Endodermal cell (in vitro differentiated cells): ENCODE measurements at regions not wholly inside any gene's neighbourhood (a gene's known extent, or its start where the extent isn't known, plus 50 kb on each side); places are given as distances from the start of the nearest gene placed in this dataset.

Source experiments
- DNase-seq: peaks from one replicate; pipeline ENCODE4 v3.0.0-alpha.2; 2017
- H3K27ac ChIP-seq: 2 replicates; pipeline ENCODE4 v1.5.1; 2013; ENCODE audit warnings: mild to moderate bottlenecking, low read depth, low read length, moderate library complexity
- H3K27me3 ChIP-seq: 2 replicates; pipeline ENCODE4 v1.6.1; 2013; ENCODE audit warnings: mild to moderate bottlenecking, low read length, moderate library complexity; ENCODE audit not compliant: insufficient read depth, control insufficient read depth, poor library complexity, severe bottlenecking
- H3K36me3 ChIP-seq: 2 replicates; pipeline ENCODE4 v1.7.0; 2013; ENCODE audit warnings: mild to moderate bottlenecking, low read length, moderate library complexity; ENCODE audit not compliant: control insufficient read depth, insufficient read depth
- H3K4me1 ChIP-seq: one replicate; pipeline ENCODE4 v1.7.0; 2013; ENCODE audit warnings: low read length; ENCODE audit not compliant: control insufficient read depth, insufficient read depth
- H3K4me3 ChIP-seq: 2 replicates; pipeline ENCODE4 v1.5.1; 2013; ENCODE audit warnings: mild to moderate bottlenecking, low read length, moderate library complexity
- H3K9ac ChIP-seq: 2 replicates; pipeline ENCODE4 v1.6.1; 2013; ENCODE audit warnings: mild to moderate bottlenecking, low read length, moderate library complexity; ENCODE audit not compliant: poor library complexity, severe bottlenecking; ENCODE audit errors: extremely low read depth
- H3K9me3 ChIP-seq: 2 replicates; pipeline ENCODE4 v1.6.1; 2013; ENCODE audit warnings: mild to moderate bottlenecking, low read length, moderate library complexity; ENCODE audit not compliant: control insufficient read depth
- H3K27ac Mint-ChIP-seq: 2 replicates; pipeline ENCODE4 v1.8.0; 2020; ENCODE audit warnings: mixed read lengths
- H3K27me3 Mint-ChIP-seq: 2 replicates; pipeline ENCODE4 v1.8.0; 2021; ENCODE audit warnings: mild to moderate bottlenecking, mixed read lengths; ENCODE audit not compliant: insufficient read depth
- H3K36me3 Mint-ChIP-seq: 2 replicates; pipeline ENCODE4 v1.8.0; 2020; ENCODE audit warnings: low read depth, mixed read lengths
- H3K4me1 Mint-ChIP-seq: 2 replicates; pipeline ENCODE4 v1.8.0; 2020; ENCODE audit warnings: mixed read lengths
- H3K4me3 Mint-ChIP-seq: 2 replicates; pipeline ENCODE4 v1.8.0; 2020; ENCODE audit warnings: mild to moderate bottlenecking, moderate library complexity, mixed read lengths
- H3K9me3 Mint-ChIP-seq: 2 replicates; pipeline ENCODE4 v1.8.0; 2020; ENCODE audit warnings: mild to moderate bottlenecking, mixed read lengths
- CTCF ChIP-seq: fragments of 200-600 bp; sonication (generic); conservative IDR thresholded peaks from 2 replicates; pipeline ENCODE4 v1.5.0; 2021; ENCODE audit warnings: antibody characterized with exemption, mild to moderate bottlenecking
- WGBS, 2 experiments: methylation state at CpG; one replicate each; pipeline versions ENCODE4 v1.1.5 to v1.1.7; 2013; ENCODE audit warnings: missing lambda C conversion rate in 2 of 2, mixed read lengths in 1 of 2; ENCODE audit not compliant: insufficient coverage in 1 of 2, insufficient read length in 1 of 2; 5-methylcytosine and 5-hydroxymethylcytosine counted together

GRCh38 chr15:39078026-39078425 lies 502.9 kb upstream of the THBS1 start:
- H3K27me3 ChIP-seq, result no peaks in the 10 kb centered on the region
- no peaks in the 10 kb centered on the region for H3K36me3 ChIP-seq
- TF ChIP-seq CTCF, result no peak
- peaks cover 3% of the 10 kb centered on the region for H3K4me1 Mint-ChIP-seq
- H3K27me3 Mint-ChIP-seq, result no peaks in the 10 kb centered on the region
- H3K36me3 Mint-ChIP-seq, result no peaks in the 10 kb centered on the region
- 96% methylated on average over 3 of the region's 3 CpGs; no CpG with 5 or more reads in 1 of the 2 experiments for whole genome bisulfite sequencing, 2 experiments
- H3K9ac ChIP-seq, result no peak overlapping the region
- H3K9me3 Mint-ChIP-seq, result no peaks in the 10 kb centered on the region
- no peak overlapping the region for H3K27ac ChIP-seq
- no peaks in the 10 kb centered on the region for H3K4me1 ChIP-seq
- no peak overlapping the region for H3K27ac Mint-ChIP-seq
- peaks cover under 1% of the 10 kb centered on the region for H3K9me3 ChIP-seq
- H3K4me3 Mint-ChIP-seq, result no peak overlapping the region
- no peak overlapping the region for H3K4me3 ChIP-seq
- DNase-seq, result no peak

- Histone ChIP-seq H3K4me1 (no peaks in the 10 kb centered on the region), H3K27me3 (no peaks in the 10 kb centered on the region), H3K27ac (no peak overlapping the region), H3K4me3 (no peak overlapping the region), H3K9me3 (no peaks in the 10 kb centered on the region), H3K36me3 (no peaks in the 10 kb centered on the region), H3K9ac (no peak overlapping the region)
- no peak for DNase-seq
- Mint-ChIP-seq H3K4me1 (peaks cover 3% of the 10 kb centered on the region), H3K27ac (no peak overlapping the region), H3K4me3 (no peak overlapping the region), H3K9me3 (no peaks in the 10 kb centered on the region), H3K36me3 (no peaks in the 10 kb centered on the region), H3K27me3 (no peaks in the 10 kb centered on the region)
- WGBS, 2 experiments, result 87 to 91% methylated on average over 6 of the region's 6 CpGs
- TF ChIP-seq CTCF, result no peak
Measured at GRCh38 chr15:39079296-39079847, 501.5 kb upstream of the THBS1 start.

GRCh38 chr15:39083213-39083612 lies 497.7 kb upstream of the THBS1 start:
- no peak for DNase-seq
- Mint-ChIP-seq H3K4me3 (no peak overlapping the region), H3K27ac (no peak overlapping the region), H3K4me1 (no peaks in the 10 kb centered on the region), H3K27me3 (no peaks in the 10 kb centered on the region), H3K9me3 (no peaks in the 10 kb centered on the region), H3K36me3 (no peaks in the 10 kb centered on the region)
- Histone ChIP-seq H3K9me3 (no peaks in the 10 kb centered on the region), H3K27ac (no peak overlapping the region), H3K4me3 (no peak overlapping the region), H3K4me1 (no peaks in the 10 kb centered on the region), H3K36me3 (no peaks in the 10 kb centered on the region), H3K27me3 (no peaks in the 10 kb centered on the region), H3K9ac (no peak overlapping the region)
- 90 to 100% methylated on average over 1 to 2 of the region's 2 CpGs for WGBS, 2 experiments
- TF ChIP-seq CTCF, result no peak
